ENCODE measurements at regions not wholly inside any gene's neighbourhood (a gene's known extent, or its start where the extent isn't known, plus 50 kb on each side); places are given as distances from the start of the nearest gene placed in this dataset.

GRCh38 chr2:236819275-236820002 lies 249.8 kb downstream of the ACKR3 start:
- Histone ChIP-seq H3K4me3 (no peak overlapping the region), H3K27me3 (no peaks in the 10 kb centered on the region), H3K36me3 (no peaks in the 10 kb centered on the region), H3K9me3 (peaks cover 0 to 6% (median 3%) of the 10 kb centered on the region in 4 donors), H3K4me1 (no peaks in the 10 kb centered on the region), H3K27ac (no peak overlapping the region)
- TF ChIP-seq, protein P1, sequence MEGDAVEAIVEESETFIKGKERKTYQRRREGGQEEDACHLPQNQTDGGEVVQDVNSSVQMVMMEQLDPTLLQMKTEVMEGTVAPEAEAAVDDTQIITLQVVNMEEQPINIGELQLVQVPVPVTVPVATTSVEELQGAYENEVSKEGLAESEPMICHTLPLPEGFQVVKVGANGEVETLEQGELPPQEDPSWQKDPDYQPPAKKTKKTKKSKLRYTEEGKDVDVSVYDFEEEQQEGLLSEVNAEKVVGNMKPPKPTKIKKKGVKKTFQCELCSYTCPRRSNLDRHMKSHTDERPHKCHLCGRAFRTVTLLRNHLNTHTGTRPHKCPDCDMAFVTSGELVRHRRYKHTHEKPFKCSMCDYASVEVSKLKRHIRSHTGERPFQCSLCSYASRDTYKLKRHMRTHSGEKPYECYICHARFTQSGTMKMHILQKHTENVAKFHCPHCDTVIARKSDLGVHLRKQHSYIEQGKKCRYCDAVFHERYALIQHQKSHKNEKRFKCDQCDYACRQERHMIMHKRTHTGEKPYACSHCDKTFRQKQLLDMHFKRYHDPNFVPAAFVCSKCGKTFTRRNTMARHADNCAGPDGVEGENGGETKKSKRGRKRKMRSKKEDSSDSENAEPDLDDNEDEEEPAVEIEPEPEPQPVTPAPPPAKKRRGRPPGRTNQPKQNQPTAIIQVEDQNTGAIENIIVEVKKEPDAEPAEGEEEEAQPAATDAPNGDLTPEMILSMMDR (IDR thresholded peaks at IDR 0.05) = no peak
- TF ChIP-seq POLR2A (IDR thresholded peaks at IDR 0.05) = no peak
- no peak for TF ChIP-seq EP300 (IDR thresholded peaks at IDR 0.05)
- TF ChIP-seq POLR2AphosphoS5 (IDR thresholded peaks at IDR 0.05) = no peak
- WGBS, 2 donors = 85 to 89% methylated on average over 19 of the region's 19 CpGs
- no peak for DNase-seq
- intact Hi-C loops (cut with DNase I) = no loop called here

GRCh38 chr2:236820763-236821344 lies 251.2 kb downstream of the ACKR3 start:
- TF ChIP-seq POLR2A (IDR thresholded peaks at IDR 0.05) (no peak), EP300 (IDR thresholded peaks at IDR 0.05) (no peak), POLR2AphosphoS5 (IDR thresholded peaks at IDR 0.05) (no peak)
- TF ChIP-seq, protein P1 (IDR thresholded peaks at IDR 0.05) = no peak
- Histone ChIP-seq H3K4me1 (no peaks in the 10 kb centered on the region), H3K27ac (no peak overlapping the region), H3K36me3 (no peaks in the 10 kb centered on the region), H3K4me3 (no peak overlapping the region), H3K27me3 (no peaks in the 10 kb centered on the region), H3K9me3 (peaks cover 0 to 6% (median 3%) of the 10 kb centered on the region in 4 donors)
- 90 to 94% methylated on average over 10 of the region's 10 CpGs for WGBS, 2 donors
- DNase-seq = no peak
- intact Hi-C loops (cut with DNase I) = no loop called here

DNA sequence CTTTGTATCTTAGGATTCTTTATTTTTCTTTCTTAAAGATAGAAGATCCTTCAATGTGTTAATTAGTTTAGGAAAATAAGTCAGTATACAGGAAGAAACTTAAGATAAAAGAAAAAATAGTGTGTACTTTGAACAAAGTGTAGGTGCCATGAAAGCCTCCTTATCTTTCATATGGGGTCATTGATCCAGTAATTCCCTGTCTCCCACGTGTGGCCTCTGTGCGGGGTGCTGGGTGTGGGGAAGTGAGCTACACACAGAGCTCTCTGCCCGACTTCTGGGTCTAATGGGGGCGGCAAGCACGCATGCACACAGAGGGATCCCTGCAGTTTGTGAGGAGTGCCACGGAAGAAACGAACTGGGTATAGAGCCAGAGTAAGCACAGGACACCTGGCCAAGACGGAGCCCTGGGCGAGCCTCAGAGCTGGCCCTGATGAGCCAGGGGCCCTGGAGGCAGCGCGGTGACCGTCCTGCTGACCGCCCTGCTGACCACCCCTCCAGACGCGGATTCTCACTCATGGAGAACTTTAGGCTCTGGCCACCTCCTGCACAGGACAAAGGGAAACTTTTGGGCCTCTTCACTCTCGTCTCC lies 253.5 kb downstream of the ACKR3 start:
- no peak for TF ChIP-seq POLR2A (IDR thresholded peaks at IDR 0.05)
- TF ChIP-seq POLR2AphosphoS5 (IDR thresholded peaks at IDR 0.05) = no peak
- no peak for TF ChIP-seq EP300 (IDR thresholded peaks at IDR 0.05)
- TF ChIP-seq, protein P1 (IDR thresholded peaks at IDR 0.05) = no peak
- H3K9me3 ChIP-seq = peaks cover 0 to 6% (median 3%) of the 10 kb centered on the region in 4 donors
- H3K4me1 ChIP-seq = no peaks in the 10 kb centered on the region
- WGBS, 2 donors = 87 to 91% methylated on average over 16 of the region's 16 CpGs
- no peak for DNase-seq
- H3K4me3 ChIP-seq = no peak overlapping the region
- no peaks in the 10 kb centered on the region for H3K27me3 ChIP-seq
- H3K27ac ChIP-seq = no peak overlapping the region
- intact Hi-C loops (cut with DNase I) = no loop called here
- no peaks in the 10 kb centered on the region for H3K36me3 ChIP-seq

DNA sequence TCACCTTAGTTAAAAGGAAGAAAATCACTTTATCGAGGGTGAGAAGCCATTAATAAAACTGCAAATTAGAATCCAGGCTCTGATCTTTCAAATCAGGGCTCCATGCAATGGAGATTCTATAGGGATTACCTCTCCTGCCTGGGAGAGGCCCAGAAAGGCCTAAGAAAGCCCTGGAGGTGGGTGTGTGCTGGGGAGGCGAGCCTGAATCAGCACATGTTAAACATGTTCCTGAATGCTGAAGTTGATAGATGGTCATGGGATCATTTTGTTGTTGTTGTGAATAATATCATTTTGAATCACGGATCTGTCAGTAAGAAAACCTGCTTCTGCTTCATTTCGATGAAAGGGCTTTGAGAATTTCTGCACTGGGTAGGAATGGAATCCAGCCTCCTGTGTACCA lies 254.3 kb downstream of the ACKR3 start:
- intact Hi-C loops (cut with DNase I) = no loop called here
- no peaks in the 10 kb centered on the region for H3K4me1 ChIP-seq
- no peak for DNase-seq
- peaks cover 0 to 6% (median 3%) of the 10 kb centered on the region in 4 donors for H3K9me3 ChIP-seq
- WGBS, 2 donors = 78 to 90% methylated on average over 4 of the region's 4 CpGs
- no peak overlapping the region for H3K4me3 ChIP-seq
- no peak for TF ChIP-seq POLR2AphosphoS5 (IDR thresholded peaks at IDR 0.05)
- TF ChIP-seq EP300 (IDR thresholded peaks at IDR 0.05) = no peak
- no peak for TF ChIP-seq POLR2A (IDR thresholded peaks at IDR 0.05)
- TF ChIP-seq, protein P1 (IDR thresholded peaks at IDR 0.05) = no peak
- H3K36me3 ChIP-seq = no peaks in the 10 kb centered on the region
- no peaks in the 10 kb centered on the region for H3K27me3 ChIP-seq
- no peak overlapping the region for H3K27ac ChIP-seq
